IMR-90 (cell line): ENCODE measurements at regions not wholly inside any gene's neighbourhood (a gene's known extent, or its start where the extent isn't known, plus 50 kb on each side); places are given as distances from the start of the nearest gene placed in this dataset.

Experiments used
- CEBPB ChIP-seq: IDR thresholded peaks from 2 replicates; pipeline ENCODE4 v1.6.1; 2012; ENCODE audit warnings: low read depth, low read length, improper control_type of control experiment
- CHD1 ChIP-seq: IDR thresholded peaks from 2 replicates; pipeline ENCODE4 v1.6.1; 2012; ENCODE audit warnings: low read depth, low read length, improper control_type of control experiment
- CTCF ChIP-seq: conservative IDR thresholded peaks from 2 replicates; pipeline ENCODE4 v1.5.1; 2012; ENCODE audit warnings: mild to moderate bottlenecking, low read depth, low read length, improper control_type of control experiment
- FOS ChIP-seq: fragments of 150-350 bp; IDR thresholded peaks from 2 replicates; pipeline ENCODE4 v1.6.1; 2016; ENCODE audit warnings: low read depth, low read length
- NFE2L2 ChIP-seq: fragments of 150-350 bp; IDR thresholded peaks from 2 replicates; pipeline ENCODE4 v1.6.1; 2016; ENCODE audit warnings: low read depth, mild to moderate bottlenecking, low read length
- POLR2A ChIP-seq: IDR thresholded peaks from 2 replicates; pipeline ENCODE4 v1.6.1; 2012; ENCODE audit warnings: mild to moderate bottlenecking, low read depth, low read length
- RAD21 ChIP-seq: IDR thresholded peaks from 2 replicates; pipeline ENCODE4 v1.6.1; 2012; ENCODE audit warnings: low read length, improper control_type of control experiment
- RCOR1 ChIP-seq: IDR thresholded peaks from 2 replicates; pipeline ENCODE4 v1.6.1; 2012; ENCODE audit warnings: mild to moderate bottlenecking, low read length, improper control_type of control experiment; ENCODE audit not compliant: insufficient replicate concordance
- SMC3 ChIP-seq: fragments of 150-350 bp; IDR thresholded peaks from 2 replicates; pipeline ENCODE4 v1.6.1; 2016; ENCODE audit warnings: low read depth, mild to moderate bottlenecking, antibody characterized with exemption, low read length, moderate library complexity
- TF ChIP-seq, protein P1 (sequence below): fragments of 150-350 bp; IDR thresholded peaks from 2 replicates; pipeline ENCODE4 v1.6.1; 2016; ENCODE audit warnings: low read depth, mild to moderate bottlenecking, low read length, moderate library complexity, borderline replicate concordance

DNA sequence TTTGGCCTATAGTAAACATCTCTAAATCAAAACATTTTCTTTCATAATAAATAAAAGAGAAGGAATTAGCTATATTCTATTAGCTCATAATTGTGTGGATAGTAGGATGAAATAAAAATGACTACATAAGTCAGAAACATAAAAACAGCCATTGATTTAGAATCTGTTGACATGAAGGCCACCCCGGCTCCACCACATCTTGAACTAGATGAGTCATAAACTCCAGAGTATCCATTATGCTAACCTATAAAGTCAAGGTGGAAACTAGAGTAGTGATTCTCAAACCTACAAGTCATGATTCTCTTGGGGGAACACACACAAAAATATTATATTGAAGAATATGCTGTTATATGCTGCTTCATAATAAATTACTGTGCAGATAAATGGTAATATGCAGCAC, 831.0 kb downstream of the TUSC7 start:
- TF ChIP-seq POLR2A (no peak), CEBPB (no peak), RCOR1 (no peak), FOS (no peak), CTCF (no peak), CHD1 (no peak), RAD21 (no peak), SMC3 (no peak), NFE2L2 (no peak)
- TF ChIP-seq, protein P1, sequence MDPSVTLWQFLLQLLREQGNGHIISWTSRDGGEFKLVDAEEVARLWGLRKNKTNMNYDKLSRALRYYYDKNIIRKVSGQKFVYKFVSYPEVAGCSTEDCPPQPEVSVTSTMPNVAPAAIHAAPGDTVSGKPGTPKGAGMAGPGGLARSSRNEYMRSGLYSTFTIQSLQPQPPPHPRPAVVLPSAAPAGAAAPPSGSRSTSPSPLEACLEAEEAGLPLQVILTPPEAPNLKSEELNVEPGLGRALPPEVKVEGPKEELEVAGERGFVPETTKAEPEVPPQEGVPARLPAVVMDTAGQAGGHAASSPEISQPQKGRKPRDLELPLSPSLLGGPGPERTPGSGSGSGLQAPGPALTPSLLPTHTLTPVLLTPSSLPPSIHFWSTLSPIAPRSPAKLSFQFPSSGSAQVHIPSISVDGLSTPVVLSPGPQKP = no peak
